NT2/D1 (cell line): ENCODE measurements at regions not wholly inside any gene's neighbourhood (a gene's known extent, or its start where the extent isn't known, plus 50 kb on each side); places are given as distances from the start of the nearest gene placed in this dataset.

Source experiments
- YY1 ChIP-seq: IDR thresholded peaks from 2 replicates; pipeline ENCODE4 v1.6.1; 2011; ENCODE audit not compliant: insufficient read length, insufficient read depth
- ZNF274 ChIP-seq: IDR thresholded peaks from 2 replicates; pipeline ENCODE4 v1.6.1; 2011; ENCODE audit warnings: mild to moderate bottlenecking, low read depth, low read length

GRCh38 chr2:142672698-142673097 is 204.8 kb upstream of the KYNU start:
- TF ChIP-seq YY1 (no peak), ZNF274 (no peak)
